B cell (primary cell): ENCODE measurements at regions not wholly inside any gene's neighbourhood (a gene's known extent, or its start where the extent isn't known, plus 50 kb on each side); places are given as distances from the start of the nearest gene placed in this dataset.

ENCODE experiments used
- ATAC-seq: fragments of 200-7000 bp; cut with Tn5 transposase; one replicate; pipeline ENCODE4 v1.10.0; 2021; ENCODE audit warnings: low read depth, mild to moderate bottlenecking, moderate number of reproducible peaks, moderate library complexity
- CTCF ChIA-PET: fragments of 350-600 bp; sonication (Branson Sonifier 250); formaldehyde crosslinking; loops from one replicate; lab custom pipeline; 2021; ENCODE audit warnings: antibody characterized with exemption, inconsistent platforms; lab: Charles Lee
- POLR2A ChIA-PET: fragments of 350-600 bp; sonication (Branson Sonifier 250); formaldehyde crosslinking; loops from one replicate; lab custom pipeline; 2021; ENCODE audit warnings: antibody characterized with exemption; lab: Charles Lee
- DNase-seq: peaks from one replicate; pipeline ENCODE4 v3.0.0; 2013
- H2AFZ ChIP-seq: 2 replicates; pipeline ENCODE4 v1.6.1; 2012; ENCODE audit warnings: mild to moderate bottlenecking, low read depth, low read length; ENCODE audit not compliant: insufficient read depth, poor library complexity, severe bottlenecking
- H3K27ac ChIP-seq, 2 donors: 1 replicate in 1 of 2; 2 replicates in 1 of 2; pipeline ENCODE4 v1.5.1; 2012 to 2013; ENCODE audit warnings: low read length in 2 of 2, mild to moderate bottlenecking in 2 of 2, moderate library complexity in 1 of 2
- H3K27me3 ChIP-seq, 4 experiments: fragments of 200-600 bp in 1 of 4; sonication (generic) in 1 of 4; replicated peaks in 1 of 4; 1 replicate in 2 of 4; 2 replicates in 2 of 4; pipeline versions ENCODE4 v1.6.1 to v1.7.0; 2013 to 2016; ENCODE audit warnings: low read length in 3 of 4, mild to moderate bottlenecking in 2 of 4, mixed read lengths in 1 of 4, moderate library complexity in 1 of 4; ENCODE audit not compliant: insufficient read depth in 4 of 4, control insufficient read depth in 3 of 4; ENCODE audit errors: control extremely low read depth in 1 of 4
- H3K36me3 ChIP-seq, 2 experiments: replicated peaks in 1 of 2; 1 replicate in 1 of 2; 2 replicates in 1 of 2; pipeline versions ENCODE4 v1.6.1 to v1.7.1; 2013; ENCODE audit warnings: low read length in 1 of 2; ENCODE audit not compliant: insufficient read depth in 2 of 2, control insufficient read depth in 1 of 2; ENCODE audit errors: control extremely low read depth in 1 of 2, extremely low read depth in 1 of 2
- H3K4me1 ChIP-seq, 2 donors: fragments of 200-600 bp in 1 of 2; sonication (generic) in 1 of 2; 1 replicate in 1 of 2; 2 replicates in 1 of 2; pipeline versions ENCODE4 v1.5.1 to v1.6.1; 2013 to 2017; ENCODE audit warnings: low read length in 2 of 2; ENCODE audit not compliant: control insufficient read depth in 2 of 2, insufficient read depth in 2 of 2
- H3K4me2 ChIP-seq: replicated peaks from 2 replicates; pipeline ENCODE3; 2012; ENCODE audit warnings: mild to moderate bottlenecking, low read depth, low read length; ENCODE audit not compliant: poor library complexity, severe bottlenecking
- H3K4me3 ChIP-seq, 5 experiments: fragments of 200-600 bp in 1 of 5; sonication (generic) in 1 of 5; 1 replicate in 3 of 5; 2 replicates in 2 of 5; pipeline versions ENCODE4 v1.5.1 to v1.7.0; 2011 to 2016; ENCODE audit warnings: low read length in 4 of 5, mild to moderate bottlenecking in 4 of 5, low read depth in 2 of 5, control low read depth in 1 of 5, moderate library complexity in 1 of 5; ENCODE audit not compliant: insufficient read depth in 1 of 5; ENCODE audit errors: control extremely low read depth in 1 of 5, extremely low read depth in 1 of 5
- H3K79me2 ChIP-seq: fragments of 200-600 bp; sonication (generic); one replicate; pipeline ENCODE4 v1.6.0; 2016; ENCODE audit warnings: low read length; ENCODE audit not compliant: control insufficient read depth, insufficient read depth
- H3K9ac ChIP-seq: fragments of 200-600 bp; sonication (generic); 2 replicates; pipeline ENCODE4 v1.6.1; 2017; ENCODE audit warnings: mild to moderate bottlenecking, low read length, moderate library complexity
- H3K9me3 ChIP-seq, 3 donors: one replicate each; pipeline versions ENCODE4 v1.6.1 to v1.7.1; 2013; ENCODE audit warnings: low read length in 2 of 3; ENCODE audit not compliant: control insufficient read depth in 2 of 3, insufficient read depth in 1 of 3; ENCODE audit errors: control extremely low read depth in 1 of 3
- H4K20me1 ChIP-seq: 2 replicates; pipeline ENCODE4 v1.6.0; 2012; ENCODE audit warnings: mild to moderate bottlenecking, low read length; ENCODE audit not compliant: insufficient read depth, control insufficient read depth, poor library complexity, severe bottlenecking
- H3K27ac Mint-ChIP-seq: one replicate; pipeline ENCODE4 v1.8.0; 2021; ENCODE audit warnings: mixed read lengths
- H3K27me3 Mint-ChIP-seq: one replicate; pipeline ENCODE4 v1.8.0; 2021; ENCODE audit warnings: mixed read lengths
- H3K4me1 Mint-ChIP-seq: one replicate; pipeline ENCODE4 v1.8.0; 2021; ENCODE audit warnings: mixed read lengths
- H3K4me3 Mint-ChIP-seq: one replicate; pipeline ENCODE4 v1.8.0; 2021; ENCODE audit warnings: mixed read lengths
- H3K9me3 Mint-ChIP-seq: one replicate; pipeline ENCODE4 v1.8.0; 2022; ENCODE audit warnings: mixed read lengths; ENCODE audit not compliant: insufficient read depth
- EZH2 ChIP-seq: IDR thresholded peaks from 2 replicates; pipeline ENCODE4 v1.6.1; 2012; ENCODE audit warnings: borderline replicate concordance, low read depth, mild to moderate bottlenecking, moderate library complexity, low read length; ENCODE audit not compliant: insufficient read depth, poor library complexity, severe bottlenecking
- WGBS: methylation state at CpG from one replicate; pipeline ENCODE4 v1.1.5; 2013; ENCODE audit warnings: missing lambda C conversion rate; ENCODE audit not compliant: insufficient coverage; 5-methylcytosine and 5-hydroxymethylcytosine counted together
- intact Hi-C: fragments of 100-400 bp; cut with micrococcal nuclease; formaldehyde crosslinking; loops from one replicate; pipeline ENCODE4 v1.10.0; 2022
- TF ChIP-seq, protein P1 (sequence below): fragments of 200-600 bp; IDR thresholded peaks from one replicate; pipeline ENCODE4 v1.8.0; 2022; ENCODE audit warnings: antibody characterized with exemption, mild to moderate bottlenecking

DNA sequence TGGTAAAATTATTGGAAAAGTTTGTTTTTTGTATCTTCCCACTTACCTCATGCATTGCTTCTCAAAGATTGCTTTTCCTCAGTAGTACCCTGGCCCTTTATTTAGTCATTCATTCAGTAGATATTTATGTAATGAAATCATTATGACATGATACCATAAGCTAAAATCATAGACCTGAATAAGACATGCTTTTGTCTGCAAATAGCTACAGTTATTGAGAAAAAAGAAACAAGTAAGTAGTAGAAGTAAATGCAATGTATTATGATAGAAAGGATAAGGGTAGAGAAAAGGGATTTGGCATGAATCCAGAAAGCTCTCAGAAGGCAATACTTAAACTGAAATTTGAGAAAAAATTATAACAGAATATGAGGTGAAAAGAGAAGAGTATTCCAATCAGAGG lies 352.5 kb downstream of the GPM6A start:
- ATAC-seq (no peak), DNase-seq (no peak)
- Histone ChIP-seq H3K79me2 (no peaks in the 10 kb centered on the region), H3K36me3 (no peaks in the 10 kb centered on the region), H3K4me3 (no peak overlapping the region), H3K27me3 (no peaks in the 10 kb centered on the region), H3K9ac (no peak overlapping the region), H2AFZ (no peak overlapping the region), H3K9me3 (peaks cover 0 to 6% (median 0%) of the 10 kb centered on the region in 3 donors), H3K27ac (no peak overlapping the region), H4K20me1 (no peaks in the 10 kb centered on the region), H3K4me1 (no peaks in the 10 kb centered on the region), H3K4me2 (no peak overlapping the region)
- ChIA-PET CTCF (no interaction called here), POLR2A (no interaction called here)
- Mint-ChIP-seq H3K27ac (no peak overlapping the region), H3K9me3 (no peaks in the 10 kb centered on the region), H3K4me3 (no peak overlapping the region), H3K27me3 (no peaks in the 10 kb centered on the region), H3K4me1 (peaks cover 5% of the 10 kb centered on the region)
- intact Hi-C loops: no loop called here
- TF ChIP-seq EZH2: no peak
- TF ChIP-seq, protein P1, sequence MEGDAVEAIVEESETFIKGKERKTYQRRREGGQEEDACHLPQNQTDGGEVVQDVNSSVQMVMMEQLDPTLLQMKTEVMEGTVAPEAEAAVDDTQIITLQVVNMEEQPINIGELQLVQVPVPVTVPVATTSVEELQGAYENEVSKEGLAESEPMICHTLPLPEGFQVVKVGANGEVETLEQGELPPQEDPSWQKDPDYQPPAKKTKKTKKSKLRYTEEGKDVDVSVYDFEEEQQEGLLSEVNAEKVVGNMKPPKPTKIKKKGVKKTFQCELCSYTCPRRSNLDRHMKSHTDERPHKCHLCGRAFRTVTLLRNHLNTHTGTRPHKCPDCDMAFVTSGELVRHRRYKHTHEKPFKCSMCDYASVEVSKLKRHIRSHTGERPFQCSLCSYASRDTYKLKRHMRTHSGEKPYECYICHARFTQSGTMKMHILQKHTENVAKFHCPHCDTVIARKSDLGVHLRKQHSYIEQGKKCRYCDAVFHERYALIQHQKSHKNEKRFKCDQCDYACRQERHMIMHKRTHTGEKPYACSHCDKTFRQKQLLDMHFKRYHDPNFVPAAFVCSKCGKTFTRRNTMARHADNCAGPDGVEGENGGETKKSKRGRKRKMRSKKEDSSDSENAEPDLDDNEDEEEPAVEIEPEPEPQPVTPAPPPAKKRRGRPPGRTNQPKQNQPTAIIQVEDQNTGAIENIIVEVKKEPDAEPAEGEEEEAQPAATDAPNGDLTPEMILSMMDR: no peak

DNA sequence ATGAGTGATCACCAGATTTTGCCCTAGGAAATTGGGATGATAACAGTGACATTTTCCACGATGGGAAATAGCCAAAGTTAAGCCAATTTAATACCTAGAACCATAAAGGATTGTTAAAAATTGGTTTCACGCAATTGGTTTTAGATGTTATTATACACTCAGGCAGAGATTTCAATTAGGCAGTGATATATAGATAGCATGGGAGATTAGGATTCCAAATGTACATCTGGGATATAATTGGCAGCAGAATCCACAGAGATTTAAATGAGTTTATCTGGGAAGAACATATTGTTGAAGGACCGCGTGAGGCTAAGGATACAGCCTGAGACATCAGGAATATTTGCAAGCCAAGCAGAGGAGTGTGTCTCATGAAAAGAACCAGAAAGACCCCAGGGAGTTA lies 351.6 kb downstream of the GPM6A start:
- intact Hi-C loops: no loop called here
- no peak overlapping the region for H3K4me3 ChIP-seq
- TF ChIP-seq EZH2: no peak
- TF ChIP-seq, protein P1: no peak
- H4K20me1 ChIP-seq: no peaks in the 10 kb centered on the region
- no peaks in the 10 kb centered on the region for H3K79me2 ChIP-seq
- 100% methylated on average over 2 of the region's 4 CpGs for WGBS
- H3K36me3 ChIP-seq: no peaks in the 10 kb centered on the region
- POLR2A ChIA-PET: no interaction called here
- H3K27ac ChIP-seq: no peak overlapping the region
- H3K27me3 ChIP-seq: no peaks in the 10 kb centered on the region
- no peaks in the 10 kb centered on the region for H3K9me3 Mint-ChIP-seq
- no peak overlapping the region for H3K4me2 ChIP-seq
- DNase-seq (no peak), ATAC-seq (no peak)
- no peak overlapping the region for H3K9ac ChIP-seq
- H3K27me3 Mint-ChIP-seq: no peaks in the 10 kb centered on the region
- peaks cover 5% of the 10 kb centered on the region for H3K4me1 Mint-ChIP-seq
- no peak overlapping the region for H2AFZ ChIP-seq
- H3K9me3 ChIP-seq: peaks cover 0 to under 1% (median 0%) of the 10 kb centered on the region in 3 donors
- CTCF ChIA-PET: no interaction called here
- no peak overlapping the region for H3K4me3 Mint-ChIP-seq
- H3K27ac Mint-ChIP-seq: no peak overlapping the region
- H3K4me1 ChIP-seq: no peaks in the 10 kb centered on the region
